Osteoblast (primary cell): ENCODE measurements at regions not wholly inside any gene's neighbourhood (a gene's known extent, or its start where the extent isn't known, plus 50 kb on each side); places are given as distances from the start of the nearest gene placed in this dataset.

ENCODE experiments used
- DNase-seq: peaks from one replicate; pipeline ENCODE4 v3.0.0; 2011; ENCODE audit warnings: low spot score, mixed read lengths; ENCODE audit not compliant: insufficient read length; ENCODE audit errors: missing footprints
- H2AFZ ChIP-seq: 2 replicates; pipeline ENCODE4 v1.6.0; 2011; ENCODE audit warnings: mild to moderate bottlenecking, low read length
- H3K27ac ChIP-seq: 2 replicates; pipeline ENCODE4 v1.5.1; 2011; ENCODE audit warnings: mild to moderate bottlenecking, low read depth, low read length, moderate library complexity
- H3K27me3 ChIP-seq: 2 replicates; pipeline ENCODE4 v1.6.0; 2012; ENCODE audit warnings: mild to moderate bottlenecking, control low read depth, inconsistent platforms, low read length, moderate library complexity; ENCODE audit not compliant: insufficient read depth
- H3K36me3 ChIP-seq: 2 replicates; pipeline ENCODE4 v1.5.1; 2011; ENCODE audit warnings: mild to moderate bottlenecking, low read length, control low read depth, moderate library complexity; ENCODE audit not compliant: insufficient read depth
- H3K4me1 ChIP-seq: 2 replicates; pipeline ENCODE4 v1.5.1; 2011; ENCODE audit warnings: mild to moderate bottlenecking, low read length, control low read depth, moderate library complexity; ENCODE audit not compliant: insufficient read depth
- H3K4me2 ChIP-seq: 2 replicates; pipeline ENCODE4 v1.6.0; 2011; ENCODE audit warnings: mild to moderate bottlenecking, low read length; ENCODE audit not compliant: insufficient read depth
- H3K4me3 ChIP-seq: fragments of 200-600 bp; sonication (generic); 3 replicates; pipeline ENCODE4 v1.5.1; 2012; ENCODE audit warnings: mild to moderate bottlenecking, low read length, inconsistent platforms; ENCODE audit not compliant: insufficient read depth
- H3K79me2 ChIP-seq: 2 replicates; pipeline ENCODE4 v1.6.0; 2012; ENCODE audit warnings: mild to moderate bottlenecking, low read length, control low read depth, inconsistent platforms; ENCODE audit not compliant: insufficient read depth
- H3K9me3 ChIP-seq: 2 replicates; pipeline ENCODE4 v1.5.1; 2011; ENCODE audit warnings: low read depth, low read length, control low read depth
- H4K20me1 ChIP-seq: 2 replicates; pipeline ENCODE4 v1.6.0; 2012; ENCODE audit warnings: mild to moderate bottlenecking, low read length, control low read depth; ENCODE audit not compliant: insufficient read depth
- TF ChIP-seq, protein P1 (sequence below): IDR thresholded peaks from 2 replicates; pipeline ENCODE4 v1.5.1; 2011; ENCODE audit warnings: mild to moderate bottlenecking, low read depth, low read length, moderate library complexity; ENCODE audit errors: extremely low read depth

DNA sequence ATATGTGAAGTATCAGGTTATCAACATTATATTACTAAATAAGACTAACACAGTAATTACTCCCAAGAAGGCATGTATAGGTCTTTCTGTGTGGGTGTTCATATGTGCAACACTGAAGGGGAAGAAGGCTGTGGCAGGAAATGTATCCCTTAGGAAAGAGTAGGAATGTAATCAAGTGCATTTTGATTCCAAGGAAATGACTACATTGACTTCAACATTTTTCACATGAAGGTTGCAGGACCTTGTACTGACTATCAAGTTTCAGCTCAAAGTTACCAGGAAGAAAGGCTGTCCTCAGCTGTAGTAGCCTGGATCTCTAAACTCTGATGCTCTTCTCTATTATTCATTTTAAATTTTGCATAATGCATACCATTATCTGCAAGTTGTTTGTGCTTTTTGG, 680.8 kb downstream of the NYAP2 start:
- H4K20me1 ChIP-seq: no peaks in the 10 kb centered on the region
- H3K4me3 ChIP-seq: no peak overlapping the region
- no peaks in the 10 kb centered on the region for H3K36me3 ChIP-seq
- H2AFZ ChIP-seq: no peak overlapping the region
- peaks cover 34% of the 10 kb centered on the region for H3K4me1 ChIP-seq
- TF ChIP-seq, protein P1, sequence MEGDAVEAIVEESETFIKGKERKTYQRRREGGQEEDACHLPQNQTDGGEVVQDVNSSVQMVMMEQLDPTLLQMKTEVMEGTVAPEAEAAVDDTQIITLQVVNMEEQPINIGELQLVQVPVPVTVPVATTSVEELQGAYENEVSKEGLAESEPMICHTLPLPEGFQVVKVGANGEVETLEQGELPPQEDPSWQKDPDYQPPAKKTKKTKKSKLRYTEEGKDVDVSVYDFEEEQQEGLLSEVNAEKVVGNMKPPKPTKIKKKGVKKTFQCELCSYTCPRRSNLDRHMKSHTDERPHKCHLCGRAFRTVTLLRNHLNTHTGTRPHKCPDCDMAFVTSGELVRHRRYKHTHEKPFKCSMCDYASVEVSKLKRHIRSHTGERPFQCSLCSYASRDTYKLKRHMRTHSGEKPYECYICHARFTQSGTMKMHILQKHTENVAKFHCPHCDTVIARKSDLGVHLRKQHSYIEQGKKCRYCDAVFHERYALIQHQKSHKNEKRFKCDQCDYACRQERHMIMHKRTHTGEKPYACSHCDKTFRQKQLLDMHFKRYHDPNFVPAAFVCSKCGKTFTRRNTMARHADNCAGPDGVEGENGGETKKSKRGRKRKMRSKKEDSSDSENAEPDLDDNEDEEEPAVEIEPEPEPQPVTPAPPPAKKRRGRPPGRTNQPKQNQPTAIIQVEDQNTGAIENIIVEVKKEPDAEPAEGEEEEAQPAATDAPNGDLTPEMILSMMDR: no peak
- DNase-seq: no peak
- no peaks in the 10 kb centered on the region for H3K27me3 ChIP-seq
- H3K4me2 ChIP-seq: peak overlapping the region; percentile 18
- no peaks in the 10 kb centered on the region for H3K9me3 ChIP-seq
- H3K79me2 ChIP-seq: no peaks in the 10 kb centered on the region
- peak overlapping the region; percentile 74 for H3K27ac ChIP-seq

DNA sequence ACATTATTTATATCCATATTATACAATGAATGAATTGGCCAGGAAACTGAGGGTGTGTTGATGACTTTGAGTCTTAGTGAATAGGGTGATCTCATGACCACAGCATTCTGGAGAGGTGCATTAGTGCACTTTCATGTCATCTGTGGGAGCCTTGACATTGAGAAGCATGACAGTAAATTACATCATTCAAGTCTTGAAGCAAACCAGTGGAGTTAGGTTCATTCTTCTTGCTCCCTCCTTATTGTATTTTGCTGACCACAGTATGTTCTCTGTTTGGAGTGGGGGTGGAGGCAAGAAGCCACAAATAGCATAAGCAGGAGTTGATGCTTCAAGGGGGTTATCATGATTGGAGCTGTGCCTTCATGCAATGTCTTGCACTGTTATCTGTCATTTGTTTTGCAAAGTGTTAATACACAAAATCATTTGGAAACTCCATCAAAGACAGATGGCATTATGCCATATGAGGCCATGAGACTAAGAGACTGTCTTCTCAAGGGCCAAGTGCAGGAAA, 680.2 kb downstream of the NYAP2 start:
- Histone ChIP-seq H4K20me1 (no peaks in the 10 kb centered on the region), H3K27ac (peak overlapping the region; percentile 74), H3K9me3 (no peaks in the 10 kb centered on the region), H3K4me2 (peak overlapping the region; percentile 34), H3K36me3 (no peaks in the 10 kb centered on the region), H3K4me3 (no peak overlapping the region), H3K27me3 (no peaks in the 10 kb centered on the region), H3K4me1 (peaks cover 34% of the 10 kb centered on the region), H3K79me2 (no peaks in the 10 kb centered on the region), H2AFZ (no peak overlapping the region)
- no peak for DNase-seq
- TF ChIP-seq, protein P1: no peak

DNA sequence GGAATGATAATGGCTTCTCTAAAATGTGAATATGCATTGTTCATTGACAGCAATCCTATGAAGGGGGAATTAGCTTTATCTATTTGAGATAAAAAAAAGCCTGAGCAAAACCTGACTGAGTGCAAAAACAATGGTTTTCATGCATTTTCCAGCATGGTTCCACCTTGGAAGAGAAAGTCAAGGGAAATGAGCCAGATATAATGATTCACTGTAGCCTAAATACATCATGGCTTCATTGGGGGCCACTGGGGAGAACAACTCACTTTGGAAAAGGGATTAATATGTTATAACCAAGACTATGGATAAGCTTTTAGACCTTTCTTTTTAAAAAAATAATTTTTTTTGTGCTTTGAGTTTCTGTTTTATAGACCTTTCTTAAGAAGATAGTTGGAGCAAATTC, 679.7 kb downstream of the NYAP2 start:
- no peak overlapping the region for H2AFZ ChIP-seq
- no peaks in the 10 kb centered on the region for H3K9me3 ChIP-seq
- no peak for DNase-seq
- no peaks in the 10 kb centered on the region for H3K36me3 ChIP-seq
- no peak overlapping the region for H3K4me3 ChIP-seq
- TF ChIP-seq, protein P1: no peak
- H3K27me3 ChIP-seq: no peaks in the 10 kb centered on the region
- peak overlapping the region; percentile 74 for H3K27ac ChIP-seq
- no peaks in the 10 kb centered on the region for H3K79me2 ChIP-seq
- H3K4me1 ChIP-seq: peaks cover 34% of the 10 kb centered on the region
- H3K4me2 ChIP-seq: peak overlapping the region; percentile 34
- no peaks in the 10 kb centered on the region for H4K20me1 ChIP-seq

DNA sequence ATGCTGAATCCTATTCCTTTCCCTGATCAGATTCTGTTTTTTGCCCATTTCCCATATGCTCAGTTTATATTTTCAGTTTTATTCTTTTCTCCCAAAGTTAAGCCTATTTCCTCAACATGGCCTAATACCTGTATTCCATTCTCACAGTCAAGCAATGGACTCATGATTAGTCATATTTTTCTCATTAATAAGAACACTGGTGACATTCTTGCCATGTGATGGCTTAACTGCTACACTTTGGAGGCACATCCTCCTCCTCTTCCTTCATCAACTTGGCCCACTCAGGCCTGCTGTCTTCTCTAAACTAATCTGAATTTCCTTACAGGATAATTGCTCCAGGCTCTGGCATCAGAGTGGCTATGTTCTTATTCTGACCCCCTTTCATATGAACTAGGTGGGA, 679.2 kb downstream of the NYAP2 start:
- Histone ChIP-seq H3K4me3 (no peak overlapping the region), H3K79me2 (no peaks in the 10 kb centered on the region), H3K9me3 (no peaks in the 10 kb centered on the region), H3K27me3 (no peaks in the 10 kb centered on the region), H4K20me1 (no peaks in the 10 kb centered on the region), H2AFZ (no peak overlapping the region), H3K4me2 (no peak overlapping the region), H3K36me3 (no peaks in the 10 kb centered on the region), H3K27ac (peak overlapping the region; percentile 74), H3K4me1 (peaks cover 37% of the 10 kb centered on the region)
- TF ChIP-seq, protein P1: no peak
- no peak for DNase-seq
